HepG2 (cell line): ENCODE measurements at regions not wholly inside any gene's neighbourhood (a gene's known extent, or its start where the extent isn't known, plus 50 kb on each side); places are given as distances from the start of the nearest gene placed in this dataset.

Experiments used
- ATAC-seq: fragments of 200-7000 bp; cut with Tn5 transposase; 3 replicates; pipeline ENCODE4 v1.9.1; 2020; ENCODE audit warnings: mild to moderate bottlenecking, moderate library complexity
- BruUV-seq: library from RNA; stranded (reverse); fragments of 400-500 nt; replicated peaks from 2 replicates; lab custom pipeline; 2021; lab: Mats Ljungman, UMichigan
- CTCF ChIA-PET: fragments of 300-600 bp; formaldehyde crosslinking; extraction: SDS; loops from one replicate; lab custom pipeline; 2021; ENCODE audit warnings: low total read pairs, inconsistent platforms, low intra/inter-chr PET ratio; lab: Yijun Ruan, JAX
- POLR2A ChIA-PET: fragments of 350-600 bp; sonication (Branson Sonifier 250); formaldehyde crosslinking; loops from one replicate; lab custom pipeline; 2020; ENCODE audit warnings: antibody characterized with exemption, inconsistent platforms; lab: Yijun Ruan, JAX
- DNase-seq: peaks from one replicate; pipeline ENCODE4 v3.0.0-alpha.2; 2015; ENCODE audit warnings: low spot score
- FAIRE-seq: peaks from 3 replicates; lab custom pipeline; 2011; peaks lifted over from hg19 to GRCh38; lab: Jason Lieb, UNC
- H2AFZ ChIP-seq: one replicate; pipeline ENCODE4 v1.6.1; 2011; ENCODE audit warnings: low read length, inconsistent platforms
- H3K27ac ChIP-seq: fragments of 300-600 bp; 3 replicates; pipeline ENCODE4 v1.8.0; 2011; ENCODE audit warnings: mixed run types, mild to moderate bottlenecking, mixed read lengths, low read length, inconsistent platforms; ENCODE audit not compliant: insufficient read depth; ENCODE audit errors: extremely low read length
- H3K27me3 ChIP-seq, 2 experiments: fragments of 200-600 bp in 1 of 2; 2 replicates in 1 of 2; 3 replicates in 1 of 2; pipeline versions ENCODE4 v1.6.0 to v1.8.0; 2011; ENCODE audit warnings: low read length in 2 of 2, mild to moderate bottlenecking in 2 of 2, moderate library complexity in 2 of 2, inconsistent platforms in 1 of 2; ENCODE audit not compliant: insufficient read depth in 2 of 2, control insufficient read depth in 1 of 2
- H3K36me3 ChIP-seq, 2 experiments: fragments of 200-600 bp in 1 of 2; replicated peaks in 1 of 2; 2 replicates in 1 of 2; 3 replicates in 1 of 2; pipeline versions ENCODE4 v1.5.1 to v1.8.0; 2011; ENCODE audit warnings: low read length in 2 of 2, inconsistent platforms in 1 of 2; ENCODE audit not compliant: insufficient read depth in 2 of 2, control insufficient read depth in 1 of 2
- H3K4me1 ChIP-seq: 2 replicates; pipeline ENCODE4 v1.5.1; 2012; ENCODE audit warnings: low read length, inconsistent platforms; ENCODE audit not compliant: insufficient read depth
- H3K4me2 ChIP-seq: 2 replicates; pipeline ENCODE4 v1.6.0; 2011; ENCODE audit warnings: low read depth, low read length, inconsistent platforms
- H3K4me3 ChIP-seq, 3 experiments: fragments of 200-600 bp in 1 of 3; sonication (generic), shearing (Covaris generic) in 1 of 3; replicated peaks in 1 of 3; 2 replicates each; pipeline ENCODE4 v1.5.1; 2011 to 2016; ENCODE audit warnings: low read length in 3 of 3, inconsistent platforms in 2 of 3, low read depth in 2 of 3, mild to moderate bottlenecking in 2 of 3, control low read depth in 1 of 3, mixed read lengths in 1 of 3; ENCODE audit not compliant: insufficient read depth in 1 of 3
- H3K79me2 ChIP-seq: one replicate; pipeline ENCODE4 v1.6.1; 2011; ENCODE audit warnings: low read length, inconsistent platforms; ENCODE audit not compliant: insufficient read depth
- H3K9ac ChIP-seq: 2 replicates; pipeline ENCODE4 v1.6.0; 2011; ENCODE audit warnings: mild to moderate bottlenecking, low read depth, low read length, inconsistent platforms; ENCODE audit not compliant: insufficient read depth
- H3K9me3 ChIP-seq: 2 replicates; pipeline ENCODE4 v1.5.1; 2012; ENCODE audit warnings: mild to moderate bottlenecking, low read length
- H4K20me1 ChIP-seq: 2 replicates; pipeline ENCODE4 v1.6.0; 2011; ENCODE audit warnings: inconsistent platforms, mild to moderate bottlenecking, low read length, moderate library complexity; ENCODE audit not compliant: insufficient read depth
- ATF5 ChIP-seq: sonication (generic); formaldehyde crosslinking; IDR thresholded peaks from 2 replicates; pipeline ENCODE4 v1.4.0; 2020; ENCODE audit warnings: mild to moderate bottlenecking, low read depth, missing genetic modification reagents
- CENPT ChIP-seq: sonication (generic); formaldehyde crosslinking; IDR thresholded peaks from 2 replicates; pipeline ENCODE4 v1.8.0; 2022; ENCODE audit warnings: low read depth, mild to moderate bottlenecking, moderate library complexity, missing genetic modification reagents
- FOXK2 ChIP-seq: fragments of 450-650 bp; IDR thresholded peaks from 2 replicates; pipeline ENCODE4 v1.6.1; 2016
- KDM5B ChIP-seq: sonication (generic); formaldehyde crosslinking; IDR thresholded peaks from 2 replicates; pipeline ENCODE4 v1.4.0; 2020; ENCODE audit warnings: missing genetic modification reagents, mild to moderate bottlenecking, borderline replicate concordance
- MEIS2 ChIP-seq: sonication (generic); formaldehyde crosslinking; IDR thresholded peaks from 2 replicates; pipeline ENCODE4 v1.9.0; 2021; ENCODE audit warnings: mild to moderate bottlenecking, missing genetic modification reagents
- NONO ChIP-seq, 2 experiments: fragments of 450-650 bp in 1 of 2; sonication (generic) in 1 of 2; formaldehyde crosslinking in 1 of 2; IDR thresholded peaks in 1 of 2; conservative IDR thresholded peaks in 1 of 2; 2 replicates each; pipeline versions ENCODE4 v1.6.1 to v1.8.0; 2017 to 2022; ENCODE audit warnings: mild to moderate bottlenecking in 1 of 2, missing genetic modification reagents in 1 of 2, moderate library complexity in 1 of 2
- PCBP2 ChIP-seq: fragments of 200-400 bp; formaldehyde crosslinking; optimal IDR thresholded peaks from 2 replicates; pipeline ENCODE3; 2018; ENCODE audit warnings: low read length, low read depth; ENCODE audit not compliant: poor library complexity, severe bottlenecking
- STAG1 ChIP-seq: sonication (generic); formaldehyde crosslinking; IDR thresholded peaks from 2 replicates; pipeline ENCODE4 v1.4.0; 2020; ENCODE audit warnings: missing genetic modification reagents
- SUZ12 ChIP-seq: fragments of 150-350 bp; IDR thresholded peaks from 2 replicates; pipeline ENCODE4 v1.6.1; 2014; ENCODE audit warnings: low read depth, low read length
- TBP ChIP-seq: sonication (generic); formaldehyde crosslinking; IDR thresholded peaks from 2 replicates; pipeline ENCODE4 v1.5.0; 2020; ENCODE audit warnings: missing genetic modification reagents
- ZFP36L2 ChIP-seq: sonication (generic); formaldehyde crosslinking; IDR thresholded peaks from 2 replicates; pipeline ENCODE4 v1.4.0; 2020; ENCODE audit warnings: missing genetic modification reagents
- ZNF256 ChIP-seq: sonication (generic); formaldehyde crosslinking; conservative IDR thresholded peaks from 2 replicates; pipeline ENCODE4 v1.4.0; 2020; ENCODE audit warnings: missing genetic modification reagents
- ZNF570 ChIP-seq: sonication (generic); formaldehyde crosslinking; IDR thresholded peaks from 2 replicates; pipeline ENCODE4 v1.4.0; 2020; ENCODE audit warnings: mild to moderate bottlenecking, missing genetic modification reagents, borderline replicate concordance
- ZNF615 ChIP-seq: sonication (generic); formaldehyde crosslinking; IDR thresholded peaks from 2 replicates; pipeline ENCODE4 v1.5.0; 2020; ENCODE audit warnings: mild to moderate bottlenecking, missing genetic modification reagents, borderline replicate concordance
- ZNF709 ChIP-seq: sonication (generic); formaldehyde crosslinking; IDR thresholded peaks from 2 replicates; pipeline ENCODE4 v1.5.0; 2020; ENCODE audit warnings: mild to moderate bottlenecking, missing genetic modification reagents
- ZNF747 ChIP-seq: sonication (generic); formaldehyde crosslinking; IDR thresholded peaks from 2 replicates; pipeline ENCODE4 v1.8.1; 2023; ENCODE audit warnings: missing genetic modification reagents, mild to moderate bottlenecking, borderline replicate concordance
- ZNF768 ChIP-seq: sonication (generic); formaldehyde crosslinking; IDR thresholded peaks from 2 replicates; pipeline ENCODE4 v1.4.0; 2020; ENCODE audit warnings: missing genetic modification reagents
- WGBS: methylation state at CpG from one replicate; pipeline ENCODE4 v1.1.6; 2017; ENCODE audit warnings: low lambda C conversion rate; 5-methylcytosine and 5-hydroxymethylcytosine counted together
- in situ Hi-C: cut with HindIII; loops from 2 replicates; pipeline ENCODE4 v1.10.0; 2017; ENCODE audit warnings: low pct_unique_long_range_greater_than_20kb; ENCODE audit not compliant: extremely low pct_ligation_motif_present
- intact Hi-C: fragments of 100-400 bp; cut with micrococcal nuclease; formaldehyde crosslinking; loops from one replicate; pipeline ENCODE4 v1.10.0; 2022; ENCODE audit not compliant: unreplicated experiment
- TF ChIP-seq, protein P1 (sequence below), 2 experiments: sonication (generic) in 1 of 2; formaldehyde crosslinking in 1 of 2; IDR thresholded peaks; 2 replicates each; pipeline versions ENCODE4 v1.6.1 to v1.9.0; 2014 to 2022; ENCODE audit warnings: antibody characterized with exemption in 1 of 2, borderline replicate concordance in 1 of 2, inconsistent platforms in 1 of 2, low read depth in 1 of 2, missing genetic modification reagents in 1 of 2
- TF ChIP-seq, protein P2 (sequence below): sonication (generic); formaldehyde crosslinking; IDR thresholded peaks from 2 replicates; pipeline ENCODE4 v1.9.0; 2021; ENCODE audit warnings: missing genetic modification reagents, borderline replicate concordance

DNA sequence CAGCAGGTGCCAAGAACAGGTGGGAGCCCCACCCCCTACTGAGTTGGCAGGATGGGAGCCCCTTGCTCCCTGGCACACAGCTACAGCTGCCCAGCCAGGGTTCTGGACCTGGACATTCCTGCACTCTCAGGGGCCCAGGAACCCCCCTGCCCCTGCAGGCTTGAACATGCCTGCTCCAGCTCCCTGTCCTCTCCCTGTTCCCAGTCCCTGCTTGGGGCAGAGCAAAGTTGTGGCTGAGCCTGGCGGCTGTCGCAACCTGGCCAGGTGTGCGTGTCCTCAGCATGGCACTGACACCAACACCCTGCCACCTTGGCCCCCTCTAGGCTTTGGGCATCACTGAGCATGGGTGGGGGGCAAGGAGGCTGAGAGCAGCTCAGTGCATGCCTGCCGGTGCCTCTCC lies 491.2 kb upstream of the NOX3 start:
- in situ Hi-C loops (no loop called here), intact Hi-C loops (no loop called here)
- no TSS peak for BruUV-seq
- CTCF ChIA-PET = no interaction called here
- no peak for FAIRE-seq
- no peak overlapping the region for H3K4me3 ChIP-seq
- H3K4me1 ChIP-seq = no peaks in the 10 kb centered on the region
- POLR2A ChIA-PET = no interaction called here
- no peak overlapping the region for H2AFZ ChIP-seq
- WGBS = 81% methylated on average over 3 of the region's 4 CpGs
- no peaks in the 10 kb centered on the region for H4K20me1 ChIP-seq
- H3K36me3 ChIP-seq = no peaks in the 10 kb centered on the region
- H3K79me2 ChIP-seq = no peaks in the 10 kb centered on the region
- no peaks in the 10 kb centered on the region for H3K9me3 ChIP-seq
- H3K27ac ChIP-seq = no peak overlapping the region
- DNase-seq = no peak
- no peak overlapping the region for H3K9ac ChIP-seq
- no peak overlapping the region for H3K4me2 ChIP-seq
- no peak for ATAC-seq
- no peaks in the 10 kb centered on the region for H3K27me3 ChIP-seq
- no peak for TF ChIP-seq TBP (CRISPR knock-in tag)
- TF ChIP-seq ZNF768 (CRISPR knock-in tag) = no peak
- no peak for TF ChIP-seq PCBP2
- TF ChIP-seq MEIS2 = no peak
- no peak for TF ChIP-seq ZNF256
- no peak for TF ChIP-seq CENPT (CRISPR knock-in tag)
- TF ChIP-seq STAG1 (CRISPR knock-in tag) = no peak
- TF ChIP-seq ATF5 (CRISPR knock-in tag) = no peak
- TF ChIP-seq, protein P1, sequence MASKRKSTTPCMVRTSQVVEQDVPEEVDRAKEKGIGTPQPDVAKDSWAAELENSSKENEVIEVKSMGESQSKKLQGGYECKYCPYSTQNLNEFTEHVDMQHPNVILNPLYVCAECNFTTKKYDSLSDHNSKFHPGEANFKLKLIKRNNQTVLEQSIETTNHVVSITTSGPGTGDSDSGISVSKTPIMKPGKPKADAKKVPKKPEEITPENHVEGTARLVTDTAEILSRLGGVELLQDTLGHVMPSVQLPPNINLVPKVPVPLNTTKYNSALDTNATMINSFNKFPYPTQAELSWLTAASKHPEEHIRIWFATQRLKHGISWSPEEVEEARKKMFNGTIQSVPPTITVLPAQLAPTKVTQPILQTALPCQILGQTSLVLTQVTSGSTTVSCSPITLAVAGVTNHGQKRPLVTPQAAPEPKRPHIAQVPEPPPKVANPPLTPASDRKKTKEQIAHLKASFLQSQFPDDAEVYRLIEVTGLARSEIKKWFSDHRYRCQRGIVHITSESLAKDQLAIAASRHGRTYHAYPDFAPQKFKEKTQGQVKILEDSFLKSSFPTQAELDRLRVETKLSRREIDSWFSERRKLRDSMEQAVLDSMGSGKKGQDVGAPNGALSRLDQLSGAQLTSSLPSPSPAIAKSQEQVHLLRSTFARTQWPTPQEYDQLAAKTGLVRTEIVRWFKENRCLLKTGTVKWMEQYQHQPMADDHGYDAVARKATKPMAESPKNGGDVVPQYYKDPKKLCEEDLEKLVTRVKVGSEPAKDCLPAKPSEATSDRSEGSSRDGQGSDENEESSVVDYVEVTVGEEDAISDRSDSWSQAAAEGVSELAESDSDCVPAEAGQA (IDR thresholded peaks at IDR 0.05; ENCODE audit: low read depth) = no peak
- TF ChIP-seq, protein P1 (CRISPR knock-in tag; IDR thresholded peaks at IDR 0.05; ENCODE audit: borderline replicate concordance) = no peak
- no peak for TF ChIP-seq NONO (IDR thresholded peaks at IDR 0.05)
- no peak for TF ChIP-seq NONO (CRISPR knock-in tag; conservative IDR thresholded peaks at IDR 0.05)
- no peak for TF ChIP-seq SUZ12
- TF ChIP-seq, protein P2, sequence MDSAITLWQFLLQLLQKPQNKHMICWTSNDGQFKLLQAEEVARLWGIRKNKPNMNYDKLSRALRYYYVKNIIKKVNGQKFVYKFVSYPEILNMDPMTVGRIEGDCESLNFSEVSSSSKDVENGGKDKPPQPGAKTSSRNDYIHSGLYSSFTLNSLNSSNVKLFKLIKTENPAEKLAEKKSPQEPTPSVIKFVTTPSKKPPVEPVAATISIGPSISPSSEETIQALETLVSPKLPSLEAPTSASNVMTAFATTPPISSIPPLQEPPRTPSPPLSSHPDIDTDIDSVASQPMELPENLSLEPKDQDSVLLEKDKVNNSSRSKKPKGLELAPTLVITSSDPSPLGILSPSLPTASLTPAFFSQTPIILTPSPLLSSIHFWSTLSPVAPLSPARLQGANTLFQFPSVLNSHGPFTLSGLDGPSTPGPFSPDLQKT (CRISPR knock-in tag) = no peak
- no peak for TF ChIP-seq ZNF709
- TF ChIP-seq KDM5B (CRISPR knock-in tag) = no peak
- no peak for TF ChIP-seq ZNF747 (CRISPR knock-in tag)
- TF ChIP-seq ZFP36L2 (CRISPR knock-in tag) = no peak
- no peak for TF ChIP-seq FOXK2
- TF ChIP-seq ZNF570 = no peak
- TF ChIP-seq ZNF615 = no peak
